GM19043 (cell line): ENCODE measurements at regions not wholly inside any gene's neighbourhood (a gene's known extent, or its start where the extent isn't known, plus 50 kb on each side); places are given as distances from the start of the nearest gene placed in this dataset.

Experiments
- ATAC-seq: cut with Tn5 transposase; IDR thresholded peaks from one replicate; pipeline ENCODE4 v1.9.1; 2021; ENCODE audit warnings: low read depth; ENCODE audit not compliant: unreplicated experiment

DNA sequence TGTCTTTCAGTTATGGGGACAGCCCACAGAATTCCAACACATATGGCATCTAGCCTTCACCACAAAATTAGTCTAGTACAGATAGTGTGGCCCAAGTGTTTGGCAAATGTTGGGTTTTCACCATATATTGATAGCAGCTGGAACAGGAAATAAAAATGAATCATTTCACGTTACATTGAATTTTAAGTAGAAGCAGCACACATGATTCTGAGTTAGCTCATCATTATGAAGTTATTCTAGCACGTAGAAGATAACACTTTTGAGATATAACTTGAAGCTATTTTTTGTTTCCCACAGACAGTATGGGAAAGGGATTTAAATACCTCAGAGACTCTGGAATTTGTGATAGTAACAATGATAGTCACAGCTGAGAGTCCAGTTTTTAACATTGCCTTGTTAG lies 118.7 kb downstream of the FAT4 start:
- no peak for ATAC-seq

- ATAC-seq: no peak
These were observed 119.4 kb downstream of the FAT4 start for GRCh38 chr4:125434136-125434535.

DNA sequence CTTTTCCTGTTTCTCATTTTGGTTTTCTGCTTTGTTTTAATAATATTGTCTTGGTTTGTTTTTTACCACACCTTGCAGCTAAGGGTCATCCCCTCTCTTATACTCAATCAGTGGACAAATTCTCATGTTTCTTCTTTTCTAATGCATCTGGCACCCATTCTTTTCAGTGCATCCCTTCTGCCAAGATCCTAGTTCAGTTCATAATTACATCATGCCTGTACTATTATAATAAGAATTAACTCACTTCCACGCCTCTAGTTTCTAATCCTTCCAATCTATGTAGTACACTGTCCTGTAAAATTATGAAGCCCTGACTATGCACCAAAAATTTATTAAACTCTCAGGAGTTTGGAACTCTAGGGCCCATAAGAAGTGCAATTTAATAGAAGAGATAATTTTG lies 126.1 kb downstream of the FAT4 start:
- no peak for ATAC-seq

DNA sequence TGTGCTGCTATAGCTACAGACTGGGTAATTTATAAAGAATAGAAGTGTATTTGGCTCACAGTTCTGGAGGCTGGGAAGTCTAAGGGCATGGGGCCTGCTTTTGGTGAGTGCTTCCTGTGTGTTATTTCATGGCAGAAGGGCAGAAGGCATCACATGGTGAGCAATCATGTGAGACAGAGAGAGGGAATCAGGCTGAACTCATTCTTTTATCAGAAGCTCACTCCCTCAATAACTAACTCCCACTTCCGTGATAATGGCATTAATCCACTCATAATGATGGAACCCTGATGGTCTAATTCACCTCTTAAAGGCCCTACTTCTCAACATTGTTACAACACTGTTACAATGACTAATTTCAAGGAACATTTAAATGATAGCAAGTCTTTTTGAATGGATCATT lies 129.4 kb downstream of the FAT4 start:
- no peak for ATAC-seq

- no peak for ATAC-seq
These were observed 130.8 kb downstream of the FAT4 start for GRCh38 chr4:125445525-125445924.

- no peak for ATAC-seq
These were observed 133.0 kb downstream of the FAT4 start for GRCh38 chr4:125447551-125448290.

- no peak for ATAC-seq
These were observed 141.3 kb downstream of the FAT4 start for GRCh38 chr4:125456075-125456474.

- no peak for ATAC-seq
These were observed 144.8 kb downstream of the FAT4 start for GRCh38 chr4:125459531-125459930.

GRCh38 chr4:125461676-125462363 lies 147.1 kb downstream of the FAT4 start:
- ATAC-seq: no peak

DNA sequence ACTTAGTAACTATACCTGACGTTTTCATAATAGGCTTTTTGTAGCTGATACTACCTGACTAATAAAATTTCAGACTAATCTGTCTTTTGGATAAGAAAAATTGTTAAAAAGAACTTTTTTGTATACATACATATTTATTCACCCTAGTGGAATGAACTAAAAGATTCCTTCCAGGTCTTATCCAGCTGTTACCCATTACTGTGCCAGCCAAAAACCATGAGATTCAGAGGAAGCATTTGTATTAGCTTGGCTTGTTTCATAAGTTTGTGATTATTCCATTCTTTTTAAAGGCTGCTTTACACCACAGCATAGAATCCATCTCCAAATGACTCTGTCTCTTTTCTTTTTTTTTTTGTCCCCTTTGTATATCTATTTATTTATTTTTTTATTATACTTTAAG lies 149.4 kb downstream of the FAT4 start:
- ATAC-seq: no peak

DNA sequence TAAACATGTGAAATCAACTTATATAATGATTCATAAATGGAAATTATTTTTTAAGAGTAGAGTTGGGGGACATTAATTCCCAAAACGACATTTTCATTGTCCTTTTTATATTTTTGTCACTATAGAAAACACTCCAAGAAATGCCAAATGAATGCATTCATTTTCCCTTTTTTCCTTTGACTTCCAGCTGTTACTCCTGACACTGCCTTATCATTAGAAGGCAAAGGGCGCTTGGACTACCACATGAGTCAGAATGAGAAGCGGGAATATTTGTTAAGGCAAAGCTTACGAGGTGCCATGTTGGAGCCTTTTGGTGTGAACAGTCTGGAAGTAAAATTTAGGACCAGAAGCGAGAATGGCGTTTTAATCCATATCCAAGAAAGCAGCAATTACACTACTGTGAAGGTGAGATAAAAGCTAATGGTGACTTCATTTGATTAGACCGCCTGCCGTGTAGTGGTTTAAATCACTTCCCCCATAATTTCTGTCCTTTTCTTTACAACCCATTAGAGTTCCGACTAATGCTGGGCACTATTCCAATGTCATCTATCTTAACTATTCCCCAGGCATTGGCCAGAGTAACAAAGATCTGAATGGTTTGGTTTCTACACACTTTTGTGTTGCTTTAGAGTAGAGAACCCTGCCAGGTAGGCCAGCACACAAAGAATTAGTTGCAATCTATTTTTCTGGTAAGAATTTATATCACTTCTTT lies 166.7 kb downstream of the FAT4 start:
- ATAC-seq: no peak

DNA sequence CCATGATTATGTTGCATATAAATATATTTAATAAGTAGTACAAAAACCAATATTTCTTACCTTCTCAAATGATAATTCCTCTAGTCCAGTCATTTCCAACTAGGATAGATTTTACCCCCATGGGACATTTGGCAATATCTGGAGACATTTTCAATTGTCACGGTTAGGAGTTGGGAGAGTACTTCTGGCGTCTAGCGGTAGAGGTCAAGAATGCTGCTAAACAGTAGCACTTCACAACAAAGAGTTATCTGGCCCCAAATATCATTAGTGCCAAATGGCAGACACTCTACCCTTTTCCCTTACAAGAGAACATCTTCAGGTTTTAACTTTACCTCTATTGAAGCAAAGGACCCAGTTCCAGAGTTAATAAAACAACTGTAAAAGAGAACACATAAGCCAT lies 168.1 kb downstream of the FAT4 start:
- no peak for ATAC-seq

DNA sequence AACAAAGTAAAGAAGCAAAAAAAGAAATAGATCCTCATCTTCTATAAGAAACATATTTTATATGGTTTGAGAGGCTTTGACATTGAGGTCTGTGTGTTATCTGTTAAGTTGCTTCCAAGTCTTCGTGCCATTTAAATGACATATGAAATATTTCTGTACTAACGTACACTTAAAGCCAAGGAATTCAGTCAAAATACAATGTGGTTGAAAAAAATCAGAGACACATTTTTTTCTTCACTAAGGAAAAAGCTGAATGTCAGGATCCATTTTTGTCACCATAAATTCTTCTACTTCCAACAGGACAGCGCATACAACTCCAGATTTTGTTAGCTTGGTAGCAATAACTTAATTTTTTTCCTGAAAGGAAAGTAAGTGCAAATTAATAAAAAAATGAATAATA lies 168.5 kb downstream of the FAT4 start:
- no peak for ATAC-seq

DNA sequence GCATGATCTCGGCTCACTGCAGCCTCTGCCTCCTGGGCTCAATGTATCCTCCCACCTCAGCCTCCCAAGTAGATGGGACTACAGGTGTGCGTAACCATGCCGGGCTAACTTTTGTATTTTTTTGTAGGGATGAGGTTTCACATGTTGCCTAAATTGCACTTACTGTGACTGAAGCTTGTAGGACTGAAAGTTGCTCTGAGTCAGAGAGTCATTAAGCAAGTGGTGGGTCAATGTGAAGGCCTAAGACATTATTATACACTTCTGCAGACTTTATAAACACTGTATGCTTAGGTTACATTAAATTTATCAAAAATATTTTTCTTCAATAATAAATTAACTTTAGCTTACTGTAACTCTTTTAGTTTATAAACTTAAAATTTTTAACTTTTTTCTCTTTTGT lies 170.2 kb downstream of the FAT4 start:
- ATAC-seq: no peak

GRCh38 chr4:125486351-125486750 lies 171.6 kb downstream of the FAT4 start:
- no peak for ATAC-seq

- no peak for ATAC-seq
These were observed 175.4 kb downstream of the FAT4 start for GRCh38 chr4:125489952-125490690.

DNA sequence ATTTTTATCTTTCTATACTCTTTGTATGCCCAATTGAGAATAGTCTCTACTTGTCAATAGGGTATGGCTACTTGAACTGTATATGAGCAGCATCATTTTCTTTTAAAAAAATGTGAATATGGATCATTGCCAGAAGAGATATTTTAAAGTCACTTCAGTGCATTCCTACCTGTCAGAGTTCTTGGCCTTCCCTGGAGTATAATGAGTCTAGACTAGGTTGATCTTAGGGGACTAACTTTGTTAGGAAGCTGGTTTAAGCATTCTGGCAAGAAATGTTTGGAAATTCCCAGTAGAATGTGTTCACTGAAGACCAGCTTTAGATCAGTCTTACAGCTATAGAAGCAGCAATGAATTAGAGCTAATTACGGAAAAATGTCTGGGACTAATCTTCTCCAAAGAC lies 178.2 kb downstream of the FAT4 start:
- ATAC-seq: no peak

DNA sequence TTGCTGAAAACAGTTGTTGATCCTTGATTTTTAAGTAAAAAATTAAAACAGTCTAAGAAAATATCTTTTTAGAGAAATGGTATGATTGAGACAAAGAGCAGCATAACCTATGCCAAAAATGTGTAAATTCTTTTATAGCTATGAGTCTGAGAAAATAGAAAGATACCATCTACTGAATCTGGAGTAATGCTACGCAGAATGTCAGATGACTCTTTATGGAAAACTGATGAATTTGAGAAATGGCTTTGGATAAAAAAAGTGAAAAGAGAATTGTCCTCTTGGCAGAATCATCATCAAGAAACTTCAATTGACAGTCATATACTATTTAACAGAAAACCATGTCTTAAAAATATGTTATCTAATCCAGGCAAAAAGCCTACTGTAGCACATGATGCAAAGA lies 183.1 kb downstream of the FAT4 start:
- no peak for ATAC-seq

GRCh38 chr4:125498981-125499380 lies 184.2 kb downstream of the FAT4 start:
- ATAC-seq: no peak

DNA sequence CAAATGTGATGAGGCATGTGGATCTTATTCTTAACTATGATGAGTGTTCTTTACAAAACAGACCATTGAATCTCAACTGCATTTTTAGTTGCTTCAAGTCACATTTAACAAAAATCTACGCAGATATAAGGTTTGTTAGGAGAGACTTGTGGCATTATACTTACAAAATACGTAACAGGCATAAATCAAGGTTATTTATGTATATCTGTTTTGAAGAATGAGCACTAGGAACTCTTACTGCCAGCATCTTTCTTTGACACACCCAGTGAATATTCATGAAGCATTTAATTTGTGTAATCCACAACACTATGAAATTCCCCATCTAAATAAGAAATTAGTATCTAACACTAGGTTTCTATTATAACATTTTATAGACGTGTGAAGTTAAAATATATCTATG lies 186.3 kb downstream of the FAT4 start:
- ATAC-seq: no peak

DNA sequence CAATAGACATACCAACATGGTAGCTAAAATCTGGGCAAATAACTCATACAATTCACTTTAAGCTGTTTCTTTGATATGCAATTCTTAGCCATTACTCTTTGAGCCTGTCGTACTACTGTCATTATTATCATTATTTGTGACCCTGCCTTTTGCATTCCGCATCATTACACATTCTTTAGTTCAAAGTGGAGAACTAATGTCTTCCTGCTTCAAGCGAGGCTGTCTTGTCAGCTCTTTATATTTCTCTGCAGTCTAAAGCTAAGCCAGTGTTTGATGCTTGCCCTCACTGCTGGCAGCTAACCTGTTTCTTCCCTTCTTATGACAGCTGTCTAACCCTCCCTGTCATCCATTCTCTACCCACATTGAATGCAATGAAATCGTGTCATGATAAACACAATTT lies 186.8 kb downstream of the FAT4 start:
- no peak for ATAC-seq
